GM12873 (cell line): ENCODE measurements at regions not wholly inside any gene's neighbourhood (a gene's known extent, or its start where the extent isn't known, plus 50 kb on each side); places are given as distances from the start of the nearest gene placed in this dataset.

Source experiments
- TF ChIP-seq, protein P1 (sequence below): IDR thresholded peaks from 2 replicates; pipeline ENCODE4 v1.5.1; 2012; ENCODE audit warnings: low read depth, mild to moderate bottlenecking, moderate library complexity, low read length, control low read depth; ENCODE audit not compliant: insufficient read depth; ENCODE audit errors: missing control alignments

GRCh38 chr1:220999872-221000863 lies 120.9 kb downstream of the HLX start:
- TF ChIP-seq, protein P1, sequence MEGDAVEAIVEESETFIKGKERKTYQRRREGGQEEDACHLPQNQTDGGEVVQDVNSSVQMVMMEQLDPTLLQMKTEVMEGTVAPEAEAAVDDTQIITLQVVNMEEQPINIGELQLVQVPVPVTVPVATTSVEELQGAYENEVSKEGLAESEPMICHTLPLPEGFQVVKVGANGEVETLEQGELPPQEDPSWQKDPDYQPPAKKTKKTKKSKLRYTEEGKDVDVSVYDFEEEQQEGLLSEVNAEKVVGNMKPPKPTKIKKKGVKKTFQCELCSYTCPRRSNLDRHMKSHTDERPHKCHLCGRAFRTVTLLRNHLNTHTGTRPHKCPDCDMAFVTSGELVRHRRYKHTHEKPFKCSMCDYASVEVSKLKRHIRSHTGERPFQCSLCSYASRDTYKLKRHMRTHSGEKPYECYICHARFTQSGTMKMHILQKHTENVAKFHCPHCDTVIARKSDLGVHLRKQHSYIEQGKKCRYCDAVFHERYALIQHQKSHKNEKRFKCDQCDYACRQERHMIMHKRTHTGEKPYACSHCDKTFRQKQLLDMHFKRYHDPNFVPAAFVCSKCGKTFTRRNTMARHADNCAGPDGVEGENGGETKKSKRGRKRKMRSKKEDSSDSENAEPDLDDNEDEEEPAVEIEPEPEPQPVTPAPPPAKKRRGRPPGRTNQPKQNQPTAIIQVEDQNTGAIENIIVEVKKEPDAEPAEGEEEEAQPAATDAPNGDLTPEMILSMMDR, result no peak

DNA sequence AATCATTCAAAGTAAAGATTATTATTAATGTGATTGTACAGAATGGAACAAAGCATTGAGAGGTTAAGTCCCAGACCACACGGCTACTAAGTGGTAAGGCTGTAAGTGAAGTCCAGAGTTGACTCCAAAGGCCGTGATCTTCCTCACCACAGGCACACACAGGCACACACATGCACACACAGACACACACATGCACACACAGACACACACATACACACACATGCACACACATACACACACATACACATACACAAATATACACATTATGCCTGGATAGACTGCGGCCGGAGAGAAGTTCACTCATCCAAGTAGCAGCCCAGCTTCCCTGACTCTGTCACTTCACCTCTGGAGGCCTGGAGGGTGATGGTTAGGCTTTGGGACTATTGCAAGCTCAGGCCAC lies 121.9 kb downstream of the HLX start:
- TF ChIP-seq, protein P1, result no peak

- TF ChIP-seq, protein P1, result no peak
These were observed 123.4 kb downstream of the HLX start for GRCh38 chr1:221002601-221003000.

DNA sequence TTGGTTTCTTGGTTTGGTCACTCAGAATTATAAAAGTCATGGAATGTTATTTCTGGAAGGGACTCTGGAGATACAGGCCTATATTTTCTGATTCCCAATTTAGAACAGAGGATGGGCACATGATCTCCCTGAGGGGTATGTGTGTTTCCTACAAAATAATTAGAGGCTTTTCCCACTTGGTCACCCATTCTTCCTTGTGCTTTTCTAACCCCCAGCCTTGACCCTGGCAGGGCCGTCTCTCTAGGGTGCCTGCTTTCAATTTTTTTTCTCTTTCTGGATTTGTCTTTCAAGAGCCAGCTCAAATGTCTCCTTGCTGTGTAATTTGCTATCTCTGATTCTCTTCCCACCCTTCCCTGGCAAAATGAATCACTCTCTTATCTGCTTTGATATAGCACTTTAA lies 131.9 kb downstream of the HLX start:
- TF ChIP-seq, protein P1, result no peak

- TF ChIP-seq, protein P1, result no peak
These were observed 132.9 kb downstream of the HLX start for GRCh38 chr1:221012120-221012519.

- TF ChIP-seq, protein P1, result no peak
These were observed 134.7 kb downstream of the HLX start for GRCh38 chr1:221013691-221014660.

DNA sequence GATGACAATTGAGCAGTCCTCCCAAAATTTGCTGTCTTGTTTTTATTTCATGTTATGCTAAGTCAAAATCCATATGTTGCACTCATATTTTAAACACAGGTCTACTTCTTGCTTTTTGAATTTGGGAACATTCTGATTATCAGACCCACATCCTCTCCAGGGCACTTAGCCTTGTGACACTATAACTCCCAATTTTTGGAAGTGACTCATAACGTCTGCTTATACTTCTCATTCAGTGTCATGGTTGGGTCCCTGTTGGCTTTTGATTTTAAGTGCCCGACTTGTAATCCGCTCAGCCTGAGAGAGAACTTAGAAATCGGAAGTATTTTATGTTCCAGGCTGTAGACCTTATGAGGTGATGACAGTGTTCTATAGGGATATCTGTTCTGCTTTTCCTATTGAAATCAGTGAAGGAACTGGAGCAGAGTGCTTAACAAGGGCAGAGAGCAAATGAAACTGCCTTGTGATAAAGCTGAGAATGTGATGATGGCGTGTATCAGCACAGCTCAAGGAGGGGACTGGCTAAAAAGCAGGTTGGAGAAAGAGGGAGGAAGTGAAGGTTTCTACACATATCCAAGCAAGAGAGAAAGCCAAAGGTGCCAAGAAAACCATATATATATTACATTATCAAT lies 136.0 kb downstream of the HLX start:
- TF ChIP-seq, protein P1, result no peak
